HepG2 (cell line): ENCODE measurements at regions not wholly inside any gene's neighbourhood (a gene's known extent, or its start where the extent isn't known, plus 50 kb on each side); places are given as distances from the start of the nearest gene placed in this dataset.

Experiments
- ARNT2 ChIP-seq: sonication (generic); formaldehyde crosslinking; IDR thresholded peaks from 2 replicates; pipeline ENCODE4 v1.8.0; 2022; ENCODE audit warnings: mild to moderate bottlenecking, low read depth, missing genetic modification reagents, moderate library complexity
- ASH2L ChIP-seq: fragments of 300-600, 200-600 bp; sonication (generic); IDR thresholded peaks from 2 replicates; pipeline ENCODE4 v1.7.0; 2017; ENCODE audit warnings: low read depth, mild to moderate bottlenecking, moderate library complexity, mixed read lengths, low read length; ENCODE audit not compliant: insufficient read length
- CREB1 ChIP-seq, 2 experiments: fragments of 450-650 bp in 1 of 2; IDR thresholded peaks; 2 replicates each; pipeline ENCODE4 v1.6.1; 2016 to 2017; ENCODE audit warnings: control low read depth in 1 of 2, mild to moderate bottlenecking in 1 of 2, missing compliant biosample characterization in 1 of 2, missing genetic modification characterization in 1 of 2
- GABPB1 ChIP-seq: IDR thresholded peaks from 2 replicates; pipeline ENCODE4 v1.6.1; 2016; ENCODE audit warnings: mild to moderate bottlenecking, missing genetic modification reagents, moderate library complexity, missing compliant biosample characterization
- HIVEP1 ChIP-seq: sonication (generic); formaldehyde crosslinking; IDR thresholded peaks from 2 replicates; pipeline ENCODE4 v1.4.0; 2020; ENCODE audit warnings: mild to moderate bottlenecking, missing genetic modification reagents
- YEATS4 ChIP-seq: sonication (generic); formaldehyde crosslinking; IDR thresholded peaks from 2 replicates; pipeline ENCODE4 v1.4.0; 2020; ENCODE audit warnings: missing genetic modification reagents, borderline replicate concordance
- ZNF451 ChIP-seq: sonication (generic); formaldehyde crosslinking; IDR thresholded peaks from 2 replicates; pipeline ENCODE4 v1.5.0; 2020; ENCODE audit warnings: mild to moderate bottlenecking, missing genetic modification reagents
- ZNF607 ChIP-seq: sonication (generic); formaldehyde crosslinking; IDR thresholded peaks from 2 replicates; pipeline ENCODE4 v1.5.1; 2020; ENCODE audit warnings: missing genetic modification reagents, mild to moderate bottlenecking, borderline replicate concordance
- TF ChIP-seq, protein P1 (sequence below), 2 experiments: sonication (generic) in 1 of 2; formaldehyde crosslinking in 1 of 2; IDR thresholded peaks; 2 replicates each; pipeline versions ENCODE4 v1.4.0 to v1.6.1; 2018 to 2020; ENCODE audit warnings: missing genetic modification reagents in 2 of 2, borderline replicate concordance in 1 of 2, low read depth in 1 of 2, mild to moderate bottlenecking in 1 of 2, missing biosample characterization in 1 of 2
- TF ChIP-seq, protein P2 (sequence below): sonication (generic); formaldehyde crosslinking; IDR thresholded peaks from 2 replicates; pipeline ENCODE4 v1.4.0; 2020; ENCODE audit warnings: mild to moderate bottlenecking, missing genetic modification reagents
- TF ChIP-seq, protein P3 (sequence below): sonication (generic); formaldehyde crosslinking; IDR thresholded peaks from 2 replicates; pipeline ENCODE4 v1.4.0; 2020; ENCODE audit warnings: missing genetic modification reagents
- TF ChIP-seq, protein P4 (sequence below): sonication (generic); formaldehyde crosslinking; IDR thresholded peaks from 2 replicates; pipeline ENCODE4 v1.8.0; 2022; ENCODE audit warnings: mild to moderate bottlenecking, missing genetic modification reagents

DNA sequence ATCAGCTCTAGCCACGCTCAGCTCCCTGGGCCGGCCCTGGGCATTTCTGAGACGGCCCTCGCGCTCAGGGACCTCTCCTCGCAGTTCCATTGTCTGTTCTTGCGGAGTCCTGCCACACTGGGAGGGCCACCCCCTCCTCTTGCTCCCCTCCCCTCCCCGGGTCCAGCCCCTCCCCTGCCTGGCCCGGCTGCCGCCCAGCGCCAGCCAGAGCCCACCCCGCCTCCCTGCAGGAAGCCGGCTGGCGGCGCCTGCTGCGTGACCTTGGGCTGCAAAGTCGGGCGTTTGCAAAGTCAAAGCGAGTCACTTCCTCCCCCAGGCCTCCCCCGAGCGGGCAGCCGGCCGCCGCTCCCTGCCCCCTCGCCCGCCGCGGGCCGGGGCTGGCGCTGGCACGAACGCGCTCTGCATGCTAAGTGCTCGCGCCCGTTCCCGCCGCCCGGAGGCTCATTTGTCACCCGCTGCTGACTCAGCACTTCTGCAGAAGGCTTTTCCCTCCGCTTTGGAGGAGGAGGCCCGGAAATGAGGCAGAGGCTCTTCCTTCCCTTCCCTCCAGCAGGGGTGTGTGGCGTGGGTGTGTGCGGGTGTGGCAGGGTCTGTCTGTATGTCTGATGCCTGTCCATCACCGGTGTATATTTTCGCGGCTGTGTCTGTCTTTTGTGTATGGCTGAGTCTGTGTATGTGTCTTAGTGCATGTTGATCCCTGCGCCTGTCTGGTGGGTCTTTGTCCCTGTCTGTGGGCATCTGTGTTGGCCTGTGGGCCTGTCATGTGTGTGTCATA lies 72.0 kb downstream of the IRF2BPL start (continued):
- TF ChIP-seq, protein P1, sequence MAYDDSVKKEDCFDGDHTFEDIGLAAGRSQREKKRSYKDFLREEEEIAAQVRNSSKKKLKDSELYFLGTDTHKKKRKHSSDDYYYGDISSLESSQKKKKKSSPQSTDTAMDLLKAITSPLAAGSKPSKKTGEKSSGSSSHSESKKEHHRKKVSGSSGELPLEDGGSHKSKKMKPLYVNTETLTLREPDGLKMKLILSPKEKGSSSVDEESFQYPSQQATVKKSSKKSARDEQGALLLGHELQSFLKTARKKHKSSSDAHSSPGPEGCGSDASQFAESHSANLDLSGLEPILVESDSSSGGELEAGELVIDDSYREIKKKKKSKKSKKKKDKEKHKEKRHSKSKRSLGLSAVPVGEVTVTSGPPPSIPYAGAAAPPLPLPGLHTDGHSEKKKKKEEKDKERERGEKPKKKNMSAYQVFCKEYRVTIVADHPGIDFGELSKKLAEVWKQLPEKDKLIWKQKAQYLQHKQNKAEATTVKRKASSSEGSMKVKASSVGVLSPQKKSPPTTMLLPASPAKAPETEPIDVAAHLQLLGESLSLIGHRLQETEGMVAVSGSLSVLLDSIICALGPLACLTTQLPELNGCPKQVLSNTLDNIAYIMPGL (CRISPR knock-in tag; IDR thresholded peaks at IDR 0.05; ENCODE audit: borderline replicate concordance in 1 of 2, low read depth in 1 of 2), result peak; percentile 32 to 47; a peak in 1 of 4 replicates
- TF ChIP-seq, protein P2, sequence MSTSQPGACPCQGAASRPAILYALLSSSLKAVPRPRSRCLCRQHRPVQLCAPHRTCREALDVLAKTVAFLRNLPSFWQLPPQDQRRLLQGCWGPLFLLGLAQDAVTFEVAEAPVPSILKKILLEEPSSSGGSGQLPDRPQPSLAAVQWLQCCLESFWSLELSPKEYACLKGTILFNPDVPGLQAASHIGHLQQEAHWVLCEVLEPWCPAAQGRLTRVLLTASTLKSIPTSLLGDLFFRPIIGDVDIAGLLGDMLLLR (CRISPR knock-in tag), result no peak
- TF ChIP-seq ZNF451 (CRISPR knock-in tag) (no peak), YEATS4 (0 out of 2 replicates have a peak, but pooled peaks have one; percentile 45), ASH2L (peak; percentile 57), GABPB1 (peak; percentile 83), CREB1 (IDR thresholded peaks at IDR 0.05) (no peak), CREB1 (CRISPR knock-in tag; IDR thresholded peaks at IDR 0.05) (no peak), ZNF607 (CRISPR knock-in tag) (peak; percentile 59; the same call in 1 of the 2 replicates), ARNT2 (CRISPR knock-in tag) (peak; percentile 62; the same call in 1 of the 2 replicates), HIVEP1 (CRISPR knock-in tag) (no peak)
- TF ChIP-seq, protein P3, sequence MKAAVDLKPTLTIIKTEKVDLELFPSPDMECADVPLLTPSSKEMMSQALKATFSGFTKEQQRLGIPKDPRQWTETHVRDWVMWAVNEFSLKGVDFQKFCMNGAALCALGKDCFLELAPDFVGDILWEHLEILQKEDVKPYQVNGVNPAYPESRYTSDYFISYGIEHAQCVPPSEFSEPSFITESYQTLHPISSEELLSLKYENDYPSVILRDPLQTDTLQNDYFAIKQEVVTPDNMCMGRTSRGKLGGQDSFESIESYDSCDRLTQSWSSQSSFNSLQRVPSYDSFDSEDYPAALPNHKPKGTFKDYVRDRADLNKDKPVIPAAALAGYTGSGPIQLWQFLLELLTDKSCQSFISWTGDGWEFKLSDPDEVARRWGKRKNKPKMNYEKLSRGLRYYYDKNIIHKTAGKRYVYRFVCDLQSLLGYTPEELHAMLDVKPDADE, result no peak
- TF ChIP-seq, protein P4, sequence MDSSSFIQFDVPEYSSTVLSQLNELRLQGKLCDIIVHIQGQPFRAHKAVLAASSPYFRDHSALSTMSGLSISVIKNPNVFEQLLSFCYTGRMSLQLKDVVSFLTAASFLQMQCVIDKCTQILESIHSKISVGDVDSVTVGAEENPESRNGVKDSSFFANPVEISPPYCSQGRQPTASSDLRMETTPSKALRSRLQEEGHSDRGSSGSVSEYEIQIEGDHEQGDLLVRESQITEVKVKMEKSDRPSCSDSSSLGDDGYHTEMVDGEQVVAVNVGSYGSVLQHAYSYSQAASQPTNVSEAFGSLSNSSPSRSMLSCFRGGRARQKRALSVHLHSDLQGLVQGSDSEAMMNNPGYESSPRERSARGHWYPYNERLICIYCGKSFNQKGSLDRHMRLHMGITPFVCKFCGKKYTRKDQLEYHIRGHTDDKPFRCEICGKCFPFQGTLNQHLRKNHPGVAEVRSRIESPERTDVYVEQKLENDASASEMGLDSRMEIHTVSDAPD (CRISPR knock-in tag), result peak; percentile 57; the same call in 1 of the 2 replicates
